Suppressor macrophage treated with lipopolysaccharide for 4 hours (primary cell): ENCODE measurements at regions not wholly inside any gene's neighbourhood (a gene's known extent, or its start where the extent isn't known, plus 50 kb on each side); places are given as distances from the start of the nearest gene placed in this dataset.
"Not testable (repeated sequence)": the region's sequence is repeated elsewhere in the genome, so short reads cannot be mapped to it uniquely, and the experiment has no call there.

Experiments
- DNase-seq: peaks from one replicate; pipeline ENCODE4 v3.0.0-alpha.2; 2020

DNA sequence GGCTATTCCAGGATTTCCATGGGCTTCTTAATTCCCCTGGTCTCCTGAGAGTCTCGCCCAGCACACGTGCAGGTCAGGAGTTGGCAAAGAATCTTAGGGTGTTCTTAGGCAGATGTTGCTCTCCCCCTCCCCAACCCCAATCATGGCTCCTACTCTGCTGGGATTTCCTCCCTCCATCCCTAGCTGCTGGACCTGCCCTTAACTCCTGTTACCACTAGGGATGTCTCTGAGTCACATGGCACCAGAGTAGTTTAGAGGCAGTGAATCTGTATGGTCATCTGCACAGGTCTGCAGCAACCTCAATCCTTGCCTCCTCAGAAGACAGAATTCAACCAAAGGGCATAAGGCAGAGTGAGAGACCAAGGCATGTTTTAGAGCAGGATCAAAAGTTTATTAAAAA lies 51.8 kb upstream of the CHST3 start:
- no peak for DNase-seq

DNA sequence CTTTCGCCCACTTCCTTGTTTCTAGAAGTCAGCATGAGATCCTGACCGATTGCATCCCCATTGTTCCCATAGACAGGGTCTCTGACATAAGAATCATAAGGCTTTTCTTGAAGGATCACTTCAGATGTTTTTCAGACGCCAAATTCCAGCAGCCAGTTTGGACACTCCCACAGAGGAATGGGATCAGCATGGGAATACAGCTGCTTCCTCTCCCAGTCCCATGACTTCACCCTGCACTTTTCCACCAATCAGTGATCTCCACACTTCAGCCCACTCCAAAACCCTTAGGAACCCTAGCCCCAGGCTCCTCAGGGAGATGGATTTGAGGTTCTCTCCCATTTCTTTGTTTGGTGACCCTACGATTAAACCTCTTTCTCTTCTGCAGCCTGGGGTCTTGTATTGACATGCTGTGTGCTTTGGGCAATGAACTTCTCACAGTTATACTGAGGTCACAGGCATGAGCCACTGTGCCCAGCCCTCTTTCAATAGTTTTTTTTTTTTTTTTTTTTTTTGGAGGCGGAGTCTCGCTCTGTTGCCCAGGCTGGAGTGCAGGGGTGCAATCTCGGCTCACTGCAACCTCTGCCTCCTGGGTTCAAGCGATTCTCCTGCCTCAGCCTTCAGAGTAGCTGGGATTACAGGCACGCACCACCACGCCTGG lies 52.8 kb upstream of the CHST3 start:
- DNase-seq, result peak; percentile 12

DNA sequence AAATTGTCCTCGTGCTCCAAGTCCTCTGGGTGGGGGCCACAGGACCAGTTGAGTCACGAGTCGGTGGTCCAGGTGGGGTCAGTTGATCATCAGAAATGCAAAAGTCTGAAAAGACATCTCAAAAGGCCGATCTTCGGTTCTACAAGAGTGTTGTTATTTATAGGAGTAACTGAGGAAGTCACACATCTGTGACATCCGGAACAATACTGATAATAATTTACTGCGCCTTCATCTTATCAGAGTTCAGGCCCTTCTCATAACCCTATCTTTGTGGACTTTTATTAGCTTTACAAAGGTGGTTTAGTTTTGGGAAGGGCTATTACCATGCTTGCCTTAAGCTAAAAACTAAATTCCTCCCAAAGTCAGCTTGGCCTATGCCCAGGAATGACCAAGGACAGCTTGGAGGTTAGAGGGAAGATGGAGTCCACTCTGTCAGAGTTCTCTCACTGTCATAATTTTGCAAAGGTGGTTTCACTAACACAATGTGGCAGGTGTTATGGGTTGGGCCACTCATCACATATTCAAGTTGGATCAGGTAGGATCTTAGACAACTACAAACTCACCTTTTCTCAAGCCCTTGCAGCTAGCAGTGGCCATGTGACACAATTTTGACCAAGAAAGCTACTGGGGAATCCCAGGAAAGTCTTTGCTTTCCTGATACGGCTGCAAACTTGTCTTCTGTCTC lies 54.7 kb upstream of the CHST3 start:
- no peak for DNase-seq

DNA sequence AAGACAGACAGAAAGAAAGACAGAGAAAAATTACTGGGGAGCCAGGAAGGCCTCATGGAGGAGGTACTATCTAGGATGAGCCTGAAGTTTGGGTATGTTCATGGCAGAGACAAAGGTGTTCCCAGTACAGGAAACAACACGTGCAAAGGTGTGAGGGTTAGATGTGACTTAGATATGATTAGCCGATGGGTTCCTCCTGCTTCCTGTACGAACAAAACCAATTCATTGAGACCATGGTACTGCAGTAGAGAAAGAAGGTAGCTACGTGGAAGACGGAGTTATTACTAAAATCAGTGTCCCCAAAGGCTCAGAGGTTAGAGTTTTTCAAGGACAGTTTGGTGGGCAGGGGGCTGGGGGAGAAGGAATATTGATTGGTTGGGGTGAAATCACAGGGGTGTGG lies 55.2 kb upstream of the CHST3 start:
- no peak for DNase-seq

DNA sequence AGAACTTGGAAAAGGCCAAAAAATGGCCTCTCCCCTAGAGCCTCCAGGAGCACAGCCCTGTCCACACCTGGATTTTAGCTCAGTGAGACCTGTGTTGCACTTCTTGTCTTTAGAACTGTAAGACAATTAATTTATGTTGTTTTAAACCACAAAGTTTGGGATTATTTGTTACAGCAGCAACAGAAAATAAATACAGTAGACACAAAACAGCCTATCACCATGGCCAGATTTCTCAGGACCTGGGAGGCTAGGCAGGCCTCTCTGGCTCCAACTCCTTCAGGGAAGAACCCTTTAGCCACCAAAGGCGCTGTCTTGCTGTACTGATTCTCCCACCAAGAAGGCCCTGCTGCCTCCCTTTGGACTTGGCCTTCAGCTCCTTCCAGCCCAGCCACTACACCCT lies 54.1 kb upstream of the PSAP start:
- DNase-seq, result no peak

DNA sequence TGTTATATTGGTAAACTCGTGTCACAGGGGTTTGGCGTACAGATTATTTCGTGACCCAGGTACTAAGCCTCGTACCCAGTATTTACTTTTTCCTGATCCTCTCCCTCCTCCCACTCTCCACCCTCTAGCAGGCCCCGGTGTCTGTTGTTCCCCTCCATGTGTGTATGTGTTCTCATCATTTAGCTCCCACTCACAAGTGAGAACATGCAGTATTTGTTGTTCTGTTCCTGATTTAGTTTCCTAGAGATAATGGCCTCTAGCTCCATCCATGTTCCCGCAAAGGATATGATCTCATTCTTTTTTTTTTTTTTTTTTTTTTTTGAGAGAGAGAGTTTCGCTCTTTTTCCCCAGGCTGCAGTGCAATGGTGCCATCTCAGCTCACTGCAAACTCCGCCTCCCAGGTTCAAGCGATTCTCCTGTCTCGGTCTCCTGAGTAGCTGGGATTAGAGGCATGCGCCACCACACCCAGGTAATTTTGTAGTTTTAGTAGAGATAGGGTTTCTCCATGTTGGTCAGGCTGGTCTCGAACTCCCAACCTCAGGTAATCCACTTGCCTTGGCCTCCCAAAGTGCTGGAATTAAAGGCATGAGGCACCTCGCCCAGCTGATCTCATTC lies 52.7 kb upstream of the PSAP start:
- not testable (repeated sequence) for DNase-seq

DNA sequence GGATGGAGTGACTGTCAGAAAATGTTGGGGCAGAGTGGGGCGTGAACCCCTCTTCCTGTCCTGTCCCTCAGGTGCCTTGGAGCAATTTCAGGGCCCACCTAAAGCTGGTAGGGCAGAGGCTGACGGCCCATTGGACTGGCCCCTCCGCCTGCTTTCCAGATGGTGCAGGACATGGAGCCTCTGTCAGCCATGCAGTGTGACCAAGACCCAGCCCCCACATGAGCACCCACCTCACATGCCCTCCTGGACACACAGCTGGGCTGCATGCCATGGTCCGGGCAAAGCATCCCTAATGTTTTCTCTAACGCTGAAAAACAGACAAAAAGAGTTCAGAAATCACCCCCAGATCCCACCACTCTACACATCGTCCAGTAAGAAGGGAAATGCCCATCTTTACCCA lies 51.3 kb upstream of the PSAP start:
- DNase-seq, result no peak
